GM12864 (cell line): ENCODE measurements at regions not wholly inside any gene's neighbourhood (a gene's known extent, or its start where the extent isn't known, plus 50 kb on each side); places are given as distances from the start of the nearest gene placed in this dataset.
"Not testable (repeated sequence)": the region's sequence is repeated elsewhere in the genome, so short reads cannot be mapped to it uniquely, and the experiment has no call there.

Experiments
- DNase-seq: peaks from one replicate; pipeline ENCODE4 v3.0.0-alpha.2; 2011; ENCODE audit warnings: low read depth
- H3K4me3 ChIP-seq: 2 replicates; pipeline ENCODE4 v1.5.1; 2011; ENCODE audit warnings: mild to moderate bottlenecking, low read depth, low read length, control low read depth
- CTCF ChIP-seq: IDR thresholded peaks from 2 replicates; pipeline ENCODE4 v1.5.1; 2011; ENCODE audit warnings: low read depth, mild to moderate bottlenecking, moderate library complexity, low read length, control low read depth, inconsistent platforms; ENCODE audit errors: missing control alignments

DNA sequence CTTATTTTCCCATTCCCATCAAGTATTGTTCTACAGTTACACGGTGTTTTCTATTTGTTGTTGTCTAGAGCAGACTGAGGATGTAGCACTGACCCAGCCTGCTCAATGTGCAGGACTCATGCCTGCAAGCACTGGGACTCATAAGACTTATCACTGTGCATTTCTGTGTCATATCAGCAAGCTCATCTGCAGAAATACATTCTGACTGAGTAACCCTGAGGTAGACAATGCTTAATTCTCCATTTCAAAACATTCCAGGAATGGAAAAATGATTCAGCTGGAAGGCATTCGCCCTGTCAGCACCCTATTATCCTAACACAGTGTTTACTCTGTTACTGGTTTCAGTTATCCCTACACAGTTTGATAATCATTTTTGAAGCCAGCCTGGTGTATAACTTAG lies 2506.4 kb downstream of the PCDH9 start:
- H3K4me3 ChIP-seq, result no peak overlapping the region
- DNase-seq, result no peak
- no peak for TF ChIP-seq CTCF

DNA sequence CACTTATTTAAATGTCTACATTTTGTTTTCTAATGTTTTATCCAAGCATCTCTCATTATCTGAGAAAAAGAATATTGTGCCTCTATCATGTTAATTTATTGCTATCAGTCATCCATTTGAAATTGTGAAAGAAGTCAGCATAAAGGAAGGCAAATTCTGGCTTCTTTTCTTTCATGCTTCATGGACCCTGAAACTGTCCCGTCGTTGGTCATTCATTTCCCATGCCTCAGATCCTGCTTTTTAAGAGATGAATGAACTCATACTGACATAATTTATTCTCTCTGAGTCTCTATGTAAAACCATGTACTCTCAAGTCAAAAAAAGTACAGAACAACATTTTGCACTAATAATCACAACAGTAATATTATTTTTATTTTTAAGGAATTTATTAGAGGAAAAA lies 2512.0 kb downstream of the PCDH9 start:
- no peak for TF ChIP-seq CTCF
- H3K4me3 ChIP-seq, result no peak overlapping the region
- DNase-seq, result no peak

DNA sequence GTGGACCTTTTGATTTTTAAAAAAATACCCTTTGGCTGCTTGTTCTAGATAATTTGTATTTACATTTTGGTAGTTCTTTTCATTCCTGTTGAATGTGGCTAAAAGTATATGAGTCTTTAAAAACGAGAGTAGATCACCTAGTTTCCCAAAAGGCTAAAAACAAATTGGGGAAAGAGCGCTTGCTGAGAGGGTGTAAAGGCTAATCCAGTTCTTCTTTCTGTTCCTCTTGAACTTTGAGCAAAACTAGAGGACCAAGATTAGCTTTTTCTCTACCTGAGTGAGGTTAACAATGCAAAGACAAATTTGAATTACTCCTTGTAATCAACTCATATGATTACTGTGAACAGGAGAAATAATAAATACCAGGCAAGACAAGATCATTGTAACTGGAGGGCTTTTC lies 2513.2 kb downstream of the PCDH9 start:
- H3K4me3 ChIP-seq, result no peak overlapping the region
- no peak for DNase-seq
- no peak for TF ChIP-seq CTCF

GRCh38 chr13:64709079-64709478 lies 2521.1 kb downstream of the PCDH9 start:
- H3K4me3 ChIP-seq, result no peak overlapping the region
- TF ChIP-seq CTCF, result no peak
- DNase-seq, result no peak

DNA sequence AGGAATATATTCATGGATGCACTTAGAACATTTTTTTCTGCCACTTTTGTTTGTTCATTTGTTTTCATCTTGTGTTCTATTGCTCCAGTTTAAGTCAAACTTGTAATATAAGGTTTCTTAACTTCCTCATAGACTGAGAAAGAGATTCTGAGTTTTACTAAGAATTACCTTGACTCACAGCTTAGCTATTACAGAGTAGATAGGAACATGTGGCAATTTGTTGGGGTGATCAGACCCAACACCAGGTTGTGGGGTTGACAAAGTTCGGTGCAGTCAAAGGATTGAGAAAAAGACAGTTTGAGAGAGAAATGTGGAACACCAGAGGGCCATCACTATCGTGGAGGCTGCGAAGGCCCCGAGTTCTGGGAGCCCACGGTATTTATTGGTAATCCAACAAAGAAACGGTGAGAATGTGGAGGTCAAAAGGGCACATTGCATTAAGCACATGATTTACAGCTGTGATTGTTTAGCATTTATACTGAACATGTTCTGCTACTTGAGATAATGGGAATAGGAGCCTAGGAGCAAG lies 2526.0 kb downstream of the PCDH9 start:
- DNase-seq, result no peak
- no peak overlapping the region for H3K4me3 ChIP-seq
- TF ChIP-seq CTCF, result no peak

- TF ChIP-seq CTCF, result no peak
- DNase-seq, result no peak
- no peak overlapping the region for H3K4me3 ChIP-seq
Observed at GRCh38 chr13:64697226-64697625, 2532.9 kb downstream of the PCDH9 start.

DNA sequence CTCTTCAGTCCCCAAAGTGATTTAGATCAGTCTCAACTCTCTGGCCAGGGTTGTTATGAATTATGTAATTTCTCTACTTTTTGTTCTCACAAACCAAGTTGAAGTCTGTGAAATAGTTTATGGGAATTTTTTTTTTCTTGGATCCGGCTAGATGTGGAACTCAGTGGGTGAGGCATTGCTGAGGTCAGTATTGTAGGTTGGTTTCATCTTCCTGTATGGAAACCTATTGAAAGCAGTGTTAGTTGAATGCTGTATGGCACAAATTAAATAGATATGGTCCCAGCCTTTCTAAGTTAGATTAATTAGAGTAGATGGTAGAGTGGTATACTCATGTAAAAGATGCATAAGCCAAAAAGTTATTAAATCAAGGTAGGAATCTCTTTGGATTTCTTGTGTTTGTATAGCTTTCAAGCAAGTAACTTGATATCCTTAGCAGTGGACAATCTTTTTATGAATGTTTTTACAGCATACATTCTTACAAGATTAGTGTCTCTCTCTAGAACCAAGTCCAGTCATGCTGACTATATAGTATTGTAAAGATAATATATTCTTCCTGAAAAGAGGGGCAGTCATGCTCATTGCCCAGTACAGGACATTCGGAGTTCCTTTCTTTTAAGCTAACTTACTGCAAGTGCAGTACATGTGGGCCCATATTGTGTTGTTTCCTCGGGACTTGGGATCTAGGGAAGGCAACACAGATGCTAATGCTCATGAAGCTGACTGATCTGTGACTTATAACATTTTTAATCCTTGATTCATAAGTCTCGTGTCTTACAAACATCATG lies 2541.1 kb downstream of the PCDH9 start:
- no peak overlapping the region for H3K4me3 ChIP-seq
- no peak for DNase-seq
- no peak for TF ChIP-seq CTCF

GRCh38 chr13:64686536-64686935 lies 2543.6 kb downstream of the PCDH9 start:
- not testable (repeated sequence) for DNase-seq

More at GRCh38 chr13:64686536-64686935, 2543.6 kb downstream of the PCDH9 start:
- not testable (repeated sequence) for H3K4me3 ChIP-seq
